Naive thymus-derived CD8-positive, alpha-beta T cell (primary cell): ENCODE measurements at regions not wholly inside any gene's neighbourhood (a gene's known extent, or its start where the extent isn't known, plus 50 kb on each side); places are given as distances from the start of the nearest gene placed in this dataset.

ENCODE experiments used
- ATAC-seq, 2 donors: fragments of 150-1000 bp; cut with Tn5 transposase in 1 of 2; sonication (Bioruptor Pico), chemical (Tn5 transposase) in 1 of 2; 1 replicate in 1 of 2; 2 replicates in 1 of 2; pipeline ENCODE4 v1.10.0; 2021; ENCODE audit warnings: mild to moderate bottlenecking in 2 of 2, moderate library complexity in 2 of 2
- POLR2A ChIA-PET: fragments of 350-600 bp; sonication (Branson Sonifier 250); formaldehyde crosslinking; loops from one replicate; lab custom pipeline; 2021; ENCODE audit warnings: antibody characterized with exemption; lab: Charles Lee
- DNase-seq, 10 donors: peaks; one replicate each; pipeline versions ENCODE4 v3.0.0 to v3.0.0-alpha.2; 2020 to 2022
- H3K27ac Mint-ChIP-seq, 10 donors: one replicate each; pipeline ENCODE4 v1.8.0; 2020 to 2022; ENCODE audit warnings: mild to moderate bottlenecking in 10 of 10, mixed read lengths in 10 of 10, moderate library complexity in 4 of 10, inconsistent platforms in 1 of 10
- H3K27me3 Mint-ChIP-seq, 5 donors: one replicate each; pipeline ENCODE4 v1.8.0; 2021 to 2022; ENCODE audit warnings: mixed read lengths in 5 of 5
- H3K36me3 Mint-ChIP-seq, 3 donors: one replicate each; pipeline ENCODE4 v1.8.0; 2020 to 2022; ENCODE audit warnings: mixed read lengths in 3 of 3, mild to moderate bottlenecking in 2 of 3, inconsistent platforms in 1 of 3
- H3K4me1 Mint-ChIP-seq, 4 donors: one replicate each; pipeline ENCODE4 v1.8.0; 2021 to 2022; ENCODE audit warnings: mixed read lengths in 4 of 4
- H3K4me3 Mint-ChIP-seq, 10 donors: one replicate each; pipeline ENCODE4 v1.8.0; 2020 to 2022; ENCODE audit warnings: mild to moderate bottlenecking in 10 of 10, mixed read lengths in 10 of 10, moderate library complexity in 6 of 10, inconsistent platforms in 1 of 10
- H3K9me3 Mint-ChIP-seq, 9 donors: one replicate each; pipeline ENCODE4 v1.8.0; 2020 to 2022; ENCODE audit warnings: mixed read lengths in 9 of 9, mild to moderate bottlenecking in 3 of 9, inconsistent platforms in 1 of 9, moderate library complexity in 1 of 9

- peaks cover 0 to 9% (median 0%) of the 10 kb centered on the region in 5 donors for H3K27me3 Mint-ChIP-seq
- H3K27ac Mint-ChIP-seq = peak overlapping the region in 2 of 10 donors; percentile 9 to 25
- H3K4me3 Mint-ChIP-seq = no peak overlapping the region
- ATAC-seq (no peak), DNase-seq (peak in 1 of 10 donors; percentile 49)
- no peaks in the 10 kb centered on the region for H3K9me3 Mint-ChIP-seq
- POLR2A ChIA-PET = no interaction called here
- H3K36me3 Mint-ChIP-seq = no peaks in the 10 kb centered on the region
- no peaks in the 10 kb centered on the region for H3K4me1 Mint-ChIP-seq
Measured at GRCh38 chr15:69828181-69828828, 269.4 kb downstream of the TLE3 start.

GRCh38 chr15:69829974-69830373 is 267.7 kb downstream of the TLE3 start:
- Mint-ChIP-seq H3K4me1 (no peaks in the 10 kb centered on the region), H3K27me3 (peaks cover 0 to 9% (median 0%) of the 10 kb centered on the region in 5 donors), H3K4me3 (no peak overlapping the region), H3K27ac (no peak overlapping the region), H3K9me3 (no peaks in the 10 kb centered on the region), H3K36me3 (no peaks in the 10 kb centered on the region)
- POLR2A ChIA-PET = no interaction called here
- ATAC-seq = no peak
- DNase-seq = peak in 1 of 10 donors; percentile 16

GRCh38 chr15:69830430-69830829 is 267.3 kb downstream of the TLE3 start:
- no peak for DNase-seq
- Mint-ChIP-seq H3K27me3 (peaks cover 0 to 9% (median 0%) of the 10 kb centered on the region in 5 donors), H3K9me3 (no peaks in the 10 kb centered on the region), H3K27ac (no peak overlapping the region), H3K4me3 (no peak overlapping the region), H3K36me3 (no peaks in the 10 kb centered on the region), H3K4me1 (no peaks in the 10 kb centered on the region)
- ATAC-seq = no peak
- POLR2A ChIA-PET = no interaction called here

- ATAC-seq = no peak
- DNase-seq = peak in 1 of 10 donors; percentile 14
- Mint-ChIP-seq H3K27me3 (peaks cover 0 to 9% (median 4%) of the 10 kb centered on the region in 5 donors), H3K4me1 (peaks cover 0 to 3% (median 0%) of the 10 kb centered on the region in 4 donors), H3K36me3 (no peaks in the 10 kb centered on the region), H3K9me3 (no peaks in the 10 kb centered on the region), H3K4me3 (no peak overlapping the region), H3K27ac (no peak overlapping the region)
- POLR2A ChIA-PET = interaction anchor here (0.7 kb wide), 1 partner anchor 73 kb away, joined by 4 read pairs; no protein-coding TSS in a partner anchor
Measured at GRCh38 chr15:69830876-69831275, 266.8 kb downstream of the TLE3 start.

GRCh38 chr15:69834267-69834666 is 263.4 kb downstream of the TLE3 start:
- Mint-ChIP-seq H3K4me1 (peaks cover 0 to 3% (median 0%) of the 10 kb centered on the region in 4 donors), H3K36me3 (no peaks in the 10 kb centered on the region), H3K4me3 (no peak overlapping the region), H3K9me3 (no peaks in the 10 kb centered on the region), H3K27me3 (peaks cover 0 to 9% (median 8%) of the 10 kb centered on the region in 5 donors), H3K27ac (no peak overlapping the region)
- no peak for ATAC-seq
- DNase-seq = no peak
- POLR2A ChIA-PET = no interaction called here

- Mint-ChIP-seq H3K27ac (peak overlapping the region in 1 of 10 donors; percentile 51), H3K4me1 (peaks cover 0 to 3% (median 0%) of the 10 kb centered on the region in 4 donors), H3K4me3 (no peak overlapping the region), H3K36me3 (no peaks in the 10 kb centered on the region), H3K27me3 (peaks cover 0 to 9% (median 8%) of the 10 kb centered on the region in 5 donors), H3K9me3 (no peaks in the 10 kb centered on the region)
- POLR2A ChIA-PET = no interaction called here
- DNase-seq (no peak), ATAC-seq (no peak)
Measured at GRCh38 chr15:69834761-69835160, 263.0 kb downstream of the TLE3 start.

GRCh38 chr15:69836048-69836447 is 261.7 kb downstream of the TLE3 start:
- no peak for ATAC-seq
- Mint-ChIP-seq H3K4me1 (peaks cover 0 to 3% (median 0%) of the 10 kb centered on the region in 4 donors), H3K27ac (no peak overlapping the region), H3K9me3 (no peaks in the 10 kb centered on the region), H3K4me3 (no peak overlapping the region), H3K27me3 (peaks cover 0 to 9% (median 8%) of the 10 kb centered on the region in 5 donors), H3K36me3 (no peaks in the 10 kb centered on the region)
- POLR2A ChIA-PET = no interaction called here
- no peak for DNase-seq

- POLR2A ChIA-PET = interaction anchor here (0.6 kb wide), 1 partner anchor 24 kb away, joined by 5 read pairs; no protein-coding TSS in a partner anchor
- Mint-ChIP-seq H3K9me3 (no peaks in the 10 kb centered on the region), H3K27ac (peak overlapping the region in 1 of 10 donors; percentile 45), H3K4me3 (peak overlapping the region in 1 of 10 donors; percentile 7), H3K36me3 (no peaks in the 10 kb centered on the region), H3K27me3 (peaks cover 0 to 9% (median 6%) of the 10 kb centered on the region in 5 donors), H3K4me1 (peaks cover 0 to 3% (median 0%) of the 10 kb centered on the region in 4 donors)
- ATAC-seq = no peak
- peak in 1 of 10 donors; percentile 50 for DNase-seq
Measured at GRCh38 chr15:69836526-69837230, 261.0 kb downstream of the TLE3 start.

GRCh38 chr15:69838338-69838737 is 259.4 kb downstream of the TLE3 start:
- no peak for ATAC-seq

GRCh38 chr15:69838994-69839393 is 258.7 kb downstream of the TLE3 start:
- POLR2A ChIA-PET = no interaction called here
- Mint-ChIP-seq H3K36me3 (no peaks in the 10 kb centered on the region), H3K27ac (peak overlapping the region in 1 of 10 donors; percentile 6), H3K4me3 (no peak overlapping the region), H3K9me3 (no peaks in the 10 kb centered on the region), H3K4me1 (peaks cover 0 to 3% (median 0%) of the 10 kb centered on the region in 4 donors), H3K27me3 (peaks cover 0 to 16% (median 8%) of the 10 kb centered on the region in 5 donors)
- DNase-seq (peak in 1 of 10 donors; percentile 36), ATAC-seq (no peak)

More at GRCh38 chr15:69838338-69838737, 259.4 kb downstream of the TLE3 start:
- Mint-ChIP-seq H3K9me3 (no peaks in the 10 kb centered on the region), H3K4me1 (peaks cover 0 to 3% (median 0%) of the 10 kb centered on the region in 4 donors), H3K36me3 (no peaks in the 10 kb centered on the region), H3K27ac (peak overlapping the region in 2 of 10 donors; percentile 6 to 14), H3K4me3 (no peak overlapping the region), H3K27me3 (peaks cover 0 to 12% (median 6%) of the 10 kb centered on the region in 5 donors)
- peak in 1 of 10 donors; percentile 19 for DNase-seq
- POLR2A ChIA-PET = no interaction called here

- no peak overlapping the region for H3K27ac Mint-ChIP-seq
- H3K27me3 Mint-ChIP-seq = peaks cover 0 to 14% (median 3%) of the 10 kb centered on the region in 5 donors
- no peak overlapping the region for H3K4me3 Mint-ChIP-seq
- POLR2A ChIA-PET = no interaction called here
- H3K36me3 Mint-ChIP-seq = no peaks in the 10 kb centered on the region
- no peak for ATAC-seq
- no peaks in the 10 kb centered on the region for H3K9me3 Mint-ChIP-seq
- DNase-seq = no peak
- no peaks in the 10 kb centered on the region for H3K4me1 Mint-ChIP-seq
Measured at GRCh38 chr15:69841113-69841828, 256.4 kb downstream of the TLE3 start.

GRCh38 chr15:69842851-69843250 is 254.9 kb downstream of the TLE3 start:
- DNase-seq (no peak), ATAC-seq (no peak)
- H3K27ac Mint-ChIP-seq = no peak overlapping the region
- no peaks in the 10 kb centered on the region for H3K4me1 Mint-ChIP-seq
- H3K9me3 Mint-ChIP-seq = peaks cover 0 to 3% (median 0%) of the 10 kb centered on the region in 9 donors
- peaks cover 0 to 14% (median 0%) of the 10 kb centered on the region in 5 donors for H3K27me3 Mint-ChIP-seq
- no peak overlapping the region for H3K4me3 Mint-ChIP-seq
- POLR2A ChIA-PET = no interaction called here
- no peaks in the 10 kb centered on the region for H3K36me3 Mint-ChIP-seq
